ENCODE measurements at regions not wholly inside any gene's neighbourhood (a gene's known extent, or its start where the extent isn't known, plus 50 kb on each side); places are given as distances from the start of the nearest gene placed in this dataset.

- no peak overlapping the region for H3K27ac Mint-ChIP-seq
- no peaks in the 10 kb centered on the region for H3K4me1 Mint-ChIP-seq (ENCODE audit: low read depth)
- H3K36me3 ChIP-seq (ENCODE audit: insufficient read depth, low read length): no peaks in the 10 kb centered on the region
These were observed 798.8 kb downstream of the OTOL1 start for GRCh38 chr3:162295323-162295983.

DNA sequence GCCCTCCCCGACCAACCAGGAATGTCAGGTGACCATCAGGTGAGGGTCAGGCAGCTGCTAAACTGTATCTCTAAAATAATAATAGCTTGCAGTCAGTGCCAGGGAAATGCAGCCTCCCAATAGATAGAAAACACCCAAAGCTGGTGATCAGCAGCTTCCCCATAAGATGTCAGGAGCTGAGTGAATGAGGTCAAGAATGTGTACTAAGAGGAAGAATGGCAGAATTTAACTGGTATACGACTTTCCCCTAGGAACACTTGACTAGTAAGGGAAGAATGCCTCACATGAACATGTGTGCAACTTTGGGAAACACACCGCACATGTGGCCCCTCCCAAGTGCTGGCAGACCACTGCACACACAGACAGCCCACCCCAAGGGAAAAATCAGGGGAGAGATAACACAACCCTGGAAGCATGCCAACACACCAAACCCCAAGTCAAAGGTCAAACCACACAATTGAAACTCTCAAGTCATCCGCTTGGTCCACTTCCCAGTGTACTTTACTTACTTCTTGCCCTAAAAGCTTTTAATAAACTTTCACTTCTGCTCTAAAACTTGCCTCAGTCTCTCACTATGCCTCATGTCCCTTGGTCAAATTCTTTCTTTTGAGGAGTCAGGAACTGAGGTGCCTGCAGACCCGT is 806.5 kb downstream of the OTOL1 start:
- ChIA-PET POLR2A (no interaction called here), CTCF (no interaction called here)
- no peaks in the 10 kb centered on the region for H3K36me3 Mint-ChIP-seq (ENCODE audit: low read depth)
- no peaks in the 10 kb centered on the region for H3K27me3 Mint-ChIP-seq
- H3K9me3 Mint-ChIP-seq: no peaks in the 10 kb centered on the region
- no peak overlapping the region for H3K27ac ChIP-seq (ENCODE audit: low read depth in 1 of 2, low read length in 2 of 2)
- H3K4me1 Mint-ChIP-seq (ENCODE audit: low read depth): no peaks in the 10 kb centered on the region
- TF ChIP-seq, protein P1, sequence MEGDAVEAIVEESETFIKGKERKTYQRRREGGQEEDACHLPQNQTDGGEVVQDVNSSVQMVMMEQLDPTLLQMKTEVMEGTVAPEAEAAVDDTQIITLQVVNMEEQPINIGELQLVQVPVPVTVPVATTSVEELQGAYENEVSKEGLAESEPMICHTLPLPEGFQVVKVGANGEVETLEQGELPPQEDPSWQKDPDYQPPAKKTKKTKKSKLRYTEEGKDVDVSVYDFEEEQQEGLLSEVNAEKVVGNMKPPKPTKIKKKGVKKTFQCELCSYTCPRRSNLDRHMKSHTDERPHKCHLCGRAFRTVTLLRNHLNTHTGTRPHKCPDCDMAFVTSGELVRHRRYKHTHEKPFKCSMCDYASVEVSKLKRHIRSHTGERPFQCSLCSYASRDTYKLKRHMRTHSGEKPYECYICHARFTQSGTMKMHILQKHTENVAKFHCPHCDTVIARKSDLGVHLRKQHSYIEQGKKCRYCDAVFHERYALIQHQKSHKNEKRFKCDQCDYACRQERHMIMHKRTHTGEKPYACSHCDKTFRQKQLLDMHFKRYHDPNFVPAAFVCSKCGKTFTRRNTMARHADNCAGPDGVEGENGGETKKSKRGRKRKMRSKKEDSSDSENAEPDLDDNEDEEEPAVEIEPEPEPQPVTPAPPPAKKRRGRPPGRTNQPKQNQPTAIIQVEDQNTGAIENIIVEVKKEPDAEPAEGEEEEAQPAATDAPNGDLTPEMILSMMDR (IDR thresholded peaks at IDR 0.05): no peak
- H3K36me3 ChIP-seq (ENCODE audit: insufficient read depth, low read length): no peaks in the 10 kb centered on the region
- no peaks in the 10 kb centered on the region for H3K4me1 ChIP-seq (ENCODE audit: insufficient read depth, low read length)
- intact Hi-C loops (cut with DNase I, micrococcal nuclease): no loop called here
- ATAC-seq (ENCODE audit: poor library complexity): no peak
- H3K27ac Mint-ChIP-seq: no peak overlapping the region
- DNase-seq: no peak
- no peak overlapping the region for H3K4me3 Mint-ChIP-seq
- H3K27me3 ChIP-seq (ENCODE audit: control insufficient read depth in 1 of 2, insufficient read depth in 2 of 2, low read length in 2 of 2): no peaks in the 10 kb centered on the region
- peaks cover 0 to 3% of the 10 kb centered on the region in 2 experiments for H3K9me3 ChIP-seq (ENCODE audit: control insufficient read depth in 1 of 2, insufficient read depth in 1 of 2, low read length in 2 of 2)
- no peak overlapping the region for H3K4me3 ChIP-seq (ENCODE audit: low read length)

More at GRCh38 chr3:162295323-162295983, 798.8 kb downstream of the OTOL1 start:
- Histone ChIP-seq H3K27ac (ENCODE audit: low read depth in 1 of 2, low read length in 2 of 2) (no peak overlapping the region), H3K4me3 (ENCODE audit: low read length) (no peak overlapping the region), H3K4me1 (ENCODE audit: insufficient read depth, low read length) (no peaks in the 10 kb centered on the region), H3K9me3 (ENCODE audit: control insufficient read depth in 1 of 2, insufficient read depth in 1 of 2, low read length in 2 of 2) (peaks cover 0 to 5% of the 10 kb centered on the region in 2 experiments), H3K27me3 (ENCODE audit: control insufficient read depth in 1 of 2, insufficient read depth in 2 of 2, low read length in 2 of 2) (no peaks in the 10 kb centered on the region)
- CTCF ChIA-PET: no interaction called here
- TF ChIP-seq, protein P1 (IDR thresholded peaks at IDR 0.05): no peak
- DNase-seq (no peak), ATAC-seq (ENCODE audit: poor library complexity) (no peak)
- Mint-ChIP-seq H3K36me3 (ENCODE audit: low read depth) (no peaks in the 10 kb centered on the region), H3K27me3 (no peaks in the 10 kb centered on the region), H3K4me3 (no peak overlapping the region), H3K9me3 (peaks cover 9% of the 10 kb centered on the region)
- intact Hi-C loops (cut with DNase I, micrococcal nuclease): no loop called here
- POLR2A ChIA-PET: interaction anchor here (0.6 kb wide), 1 partner anchor 285 kb away, joined by 3 read pairs; no protein-coding TSS in a partner anchor

DNA sequence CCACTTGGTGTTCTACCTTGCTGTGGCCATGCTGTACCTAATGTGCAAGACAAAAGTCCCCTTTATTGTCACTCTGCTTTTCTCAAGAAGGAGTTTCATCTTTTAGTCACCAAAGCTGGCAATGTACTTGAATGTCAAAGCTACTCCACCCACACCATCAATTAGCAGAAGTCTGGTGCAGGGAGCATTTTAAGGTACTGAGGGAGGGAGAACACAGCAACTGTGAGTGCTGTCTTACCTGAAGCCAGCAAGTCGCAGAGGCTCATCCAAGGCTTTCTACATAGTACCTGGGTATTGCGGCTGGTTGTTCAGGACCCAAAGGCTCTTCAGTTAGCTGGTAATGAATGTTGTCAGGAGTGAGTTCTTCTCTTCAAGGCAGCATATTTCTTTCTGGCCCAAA is 820.4 kb downstream of the OTOL1 start:
- intact Hi-C loops (cut with DNase I, micrococcal nuclease): no loop called here
- TF ChIP-seq, protein P1 (IDR thresholded peaks at IDR 0.05): no peak
- H3K4me1 Mint-ChIP-seq (ENCODE audit: low read depth): no peaks in the 10 kb centered on the region
- ATAC-seq (ENCODE audit: poor library complexity): no peak
- ChIA-PET POLR2A (no interaction called here), CTCF (no interaction called here)
- Histone ChIP-seq H3K27ac (ENCODE audit: low read depth in 1 of 2, low read length in 2 of 2) (no peak overlapping the region), H3K36me3 (ENCODE audit: insufficient read depth, low read length) (no peaks in the 10 kb centered on the region), H3K9me3 (ENCODE audit: control insufficient read depth in 1 of 2, insufficient read depth in 1 of 2, low read length in 2 of 2) (no peaks in the 10 kb centered on the region), H3K27me3 (ENCODE audit: control insufficient read depth in 1 of 2, insufficient read depth in 2 of 2, low read length in 2 of 2) (no peaks in the 10 kb centered on the region), H3K4me3 (ENCODE audit: low read length) (no peak overlapping the region), H3K4me1 (ENCODE audit: insufficient read depth, low read length) (no peaks in the 10 kb centered on the region)
- no peak overlapping the region for H3K4me3 Mint-ChIP-seq
- no peaks in the 10 kb centered on the region for H3K36me3 Mint-ChIP-seq (ENCODE audit: low read depth)
- no peak for DNase-seq
- no peak overlapping the region for H3K27ac Mint-ChIP-seq
- H3K9me3 Mint-ChIP-seq: peaks cover 13% of the 10 kb centered on the region
- no peaks in the 10 kb centered on the region for H3K27me3 Mint-ChIP-seq

Data from CD4-positive, alpha-beta T cell (primary cell).